ENCODE measurements at regions not wholly inside any gene's neighbourhood (a gene's known extent, or its start where the extent isn't known, plus 50 kb on each side); places are given as distances from the start of the nearest gene placed in this dataset.

DNA sequence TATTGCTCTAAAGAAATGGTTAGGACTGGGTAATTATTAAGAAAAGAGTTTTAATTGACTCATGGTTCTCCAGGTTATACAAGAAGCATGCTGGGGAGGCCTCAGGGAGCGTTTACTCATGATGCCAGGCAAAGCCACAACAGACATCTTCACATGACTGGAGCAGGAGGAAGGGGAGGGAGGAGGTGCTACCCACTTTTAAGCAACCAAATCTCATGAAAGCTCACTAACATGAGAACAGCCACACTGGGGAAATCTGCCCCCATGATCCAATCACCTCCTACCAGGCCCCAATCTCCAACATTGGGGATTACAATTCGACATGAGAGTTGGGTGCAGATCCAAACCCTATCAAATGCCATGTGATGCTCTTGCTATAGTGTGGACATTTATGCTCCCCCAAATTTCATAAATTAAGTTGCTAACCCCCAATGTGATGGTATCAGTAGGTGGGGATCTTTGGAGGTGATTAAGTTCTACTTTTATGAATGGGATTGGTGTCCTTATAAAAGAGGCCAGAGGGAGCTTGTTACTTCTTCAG lies 773.6 kb upstream of the CDH10 start:
- TF ChIP-seq POLR2A (IDR thresholded peaks at IDR 0.05) = no peak
- TF ChIP-seq, protein P1, sequence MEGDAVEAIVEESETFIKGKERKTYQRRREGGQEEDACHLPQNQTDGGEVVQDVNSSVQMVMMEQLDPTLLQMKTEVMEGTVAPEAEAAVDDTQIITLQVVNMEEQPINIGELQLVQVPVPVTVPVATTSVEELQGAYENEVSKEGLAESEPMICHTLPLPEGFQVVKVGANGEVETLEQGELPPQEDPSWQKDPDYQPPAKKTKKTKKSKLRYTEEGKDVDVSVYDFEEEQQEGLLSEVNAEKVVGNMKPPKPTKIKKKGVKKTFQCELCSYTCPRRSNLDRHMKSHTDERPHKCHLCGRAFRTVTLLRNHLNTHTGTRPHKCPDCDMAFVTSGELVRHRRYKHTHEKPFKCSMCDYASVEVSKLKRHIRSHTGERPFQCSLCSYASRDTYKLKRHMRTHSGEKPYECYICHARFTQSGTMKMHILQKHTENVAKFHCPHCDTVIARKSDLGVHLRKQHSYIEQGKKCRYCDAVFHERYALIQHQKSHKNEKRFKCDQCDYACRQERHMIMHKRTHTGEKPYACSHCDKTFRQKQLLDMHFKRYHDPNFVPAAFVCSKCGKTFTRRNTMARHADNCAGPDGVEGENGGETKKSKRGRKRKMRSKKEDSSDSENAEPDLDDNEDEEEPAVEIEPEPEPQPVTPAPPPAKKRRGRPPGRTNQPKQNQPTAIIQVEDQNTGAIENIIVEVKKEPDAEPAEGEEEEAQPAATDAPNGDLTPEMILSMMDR (IDR thresholded peaks at IDR 0.05 in 8 of 11, conservative IDR thresholded peaks at IDR 0.05 in 3 of 11) = no peak
- TF ChIP-seq POLR2AphosphoS5 (IDR thresholded peaks at IDR 0.05) = no peak
- Histone ChIP-seq H3K4me1 (no peaks in the 10 kb centered on the region), H3K27me3 (replicated peaks in 1 of 7) (no peaks in the 10 kb centered on the region), H3K4me3 (no peak overlapping the region), H3K36me3 (no peaks in the 10 kb centered on the region), H3K9me3 (peaks cover 0 to 12% (median 0%) of the 10 kb centered on the region in 8 donors), H3K27ac (no peak overlapping the region)
- 59 to 75% (median 68%) methylated on average over 2 of the region's 2 CpGs for WGBS, 5 donors
- no peak for DNase-seq
- intact Hi-C loops (cut with DNase I; ENCODE audit: low total_unique reads) = no loop called here

DNA sequence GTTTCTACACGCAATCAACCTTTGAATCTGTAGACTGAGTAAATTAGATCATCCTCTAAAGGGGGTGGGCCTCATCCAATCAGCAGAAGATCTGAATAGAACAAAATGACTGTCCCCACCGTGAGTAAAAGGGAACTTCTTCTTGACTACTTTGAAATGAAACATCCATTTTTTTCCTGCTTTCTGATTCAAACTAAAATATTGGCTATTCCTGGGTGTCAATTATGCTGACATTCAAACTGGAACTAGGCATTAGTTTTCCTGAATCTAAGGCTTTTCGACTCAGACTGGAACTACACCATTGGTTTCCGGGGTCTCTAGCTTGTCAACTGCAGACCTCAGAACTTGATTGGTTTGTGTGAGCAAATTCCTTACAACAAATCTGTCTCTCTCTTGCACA lies 772.2 kb upstream of the CDH10 start:
- DNase-seq = no peak
- 64 to 78% (median 70%) methylated on average over 4 of the region's 4 CpGs for WGBS, 5 donors
- Histone ChIP-seq H3K9me3 (peaks cover 0 to 12% (median 0%) of the 10 kb centered on the region in 8 donors), H3K4me1 (no peaks in the 10 kb centered on the region), H3K27me3 (replicated peaks in 1 of 7) (no peaks in the 10 kb centered on the region), H3K27ac (no peak overlapping the region), H3K36me3 (no peaks in the 10 kb centered on the region), H3K4me3 (no peak overlapping the region)
- intact Hi-C loops (cut with DNase I; ENCODE audit: low total_unique reads) = no loop called here
- TF ChIP-seq POLR2A (IDR thresholded peaks at IDR 0.05) = no peak
- no peak for TF ChIP-seq POLR2AphosphoS5 (IDR thresholded peaks at IDR 0.05)
- TF ChIP-seq, protein P1 (IDR thresholded peaks at IDR 0.05 in 8 of 11, conservative IDR thresholded peaks at IDR 0.05 in 3 of 11) = no peak

DNA sequence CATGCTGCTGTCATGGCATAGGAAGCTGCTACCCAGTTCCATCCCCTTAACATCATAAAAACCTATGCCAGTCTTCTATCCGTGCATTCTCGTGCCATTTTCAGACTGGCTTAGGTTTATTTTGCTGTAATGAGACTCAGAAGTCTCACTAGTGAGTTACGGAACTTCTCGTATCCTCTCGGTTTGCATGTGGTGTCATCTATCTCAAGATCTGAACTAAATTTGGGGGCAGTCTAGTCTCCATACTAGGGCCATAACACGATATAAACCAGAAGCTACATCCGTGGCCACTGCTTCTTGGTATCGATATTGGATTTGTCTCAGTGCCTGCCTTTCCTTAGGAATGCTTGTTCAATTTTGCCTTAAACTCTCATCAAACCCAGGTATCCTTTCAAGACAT lies 771.2 kb upstream of the CDH10 start:
- no peaks in the 10 kb centered on the region for H3K27me3 ChIP-seq (replicated peaks in 1 of 7)
- intact Hi-C loops (cut with DNase I; ENCODE audit: low total_unique reads) = no loop called here
- DNase-seq = no peak
- H3K4me1 ChIP-seq = no peaks in the 10 kb centered on the region
- peaks cover 0 to 12% (median 0%) of the 10 kb centered on the region in 8 donors for H3K9me3 ChIP-seq
- 86 to 93% (median 87%) methylated on average over 8 of the region's 8 CpGs for WGBS, 5 donors
- no peak overlapping the region for H3K27ac ChIP-seq
- no peaks in the 10 kb centered on the region for H3K36me3 ChIP-seq
- H3K4me3 ChIP-seq = no peak overlapping the region
- TF ChIP-seq POLR2AphosphoS5 (IDR thresholded peaks at IDR 0.05) (no peak), POLR2A (IDR thresholded peaks at IDR 0.05) (no peak)
- TF ChIP-seq, protein P1 (IDR thresholded peaks at IDR 0.05 in 8 of 11, conservative IDR thresholded peaks at IDR 0.05 in 3 of 11) = no peak

DNA sequence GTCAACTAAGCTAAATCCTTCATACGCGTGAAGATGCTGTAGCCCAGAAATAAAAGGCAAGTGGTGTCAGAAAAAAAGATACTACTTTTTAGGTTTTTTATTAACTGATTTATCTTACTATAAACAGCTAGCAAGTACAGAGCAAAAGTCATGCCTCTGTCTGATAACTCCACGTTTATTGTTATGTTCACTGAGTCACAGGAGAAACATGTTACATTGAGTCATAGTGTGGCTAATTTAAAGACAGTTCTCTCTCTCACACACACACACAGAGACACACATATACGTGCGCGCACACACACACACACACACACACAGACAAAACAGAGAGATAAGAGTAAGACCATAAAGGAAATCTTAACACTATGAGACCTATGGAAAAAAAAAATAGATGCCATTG lies 770.0 kb upstream of the CDH10 start:
- TF ChIP-seq, protein P1 (IDR thresholded peaks at IDR 0.05 in 8 of 11, conservative IDR thresholded peaks at IDR 0.05 in 3 of 11) = no peak
- no peak for TF ChIP-seq POLR2A (IDR thresholded peaks at IDR 0.05)
- no peak for TF ChIP-seq POLR2AphosphoS5 (IDR thresholded peaks at IDR 0.05)
- Histone ChIP-seq H3K9me3 (peaks cover 0 to 17% (median 2%) of the 10 kb centered on the region in 8 donors), H3K27ac (no peak overlapping the region), H3K36me3 (no peaks in the 10 kb centered on the region), H3K4me3 (no peak overlapping the region), H3K27me3 (replicated peaks in 1 of 7) (no peaks in the 10 kb centered on the region), H3K4me1 (no peaks in the 10 kb centered on the region)
- intact Hi-C loops (cut with DNase I; ENCODE audit: low total_unique reads) = no loop called here
- DNase-seq = no peak
- WGBS, 5 donors = 67 to 80% (median 73%) methylated on average over 6 of the region's 6 CpGs
